Adrenal gland (tissue), 5 donors: ENCODE measurements at regions not wholly inside any gene's neighbourhood (a gene's known extent, or its start where the extent isn't known, plus 50 kb on each side); places are given as distances from the start of the nearest gene placed in this dataset.

Source experiments
- POLR2A ChIP-seq, 2 donors: fragments of 450-650 bp; IDR thresholded peaks; one replicate each; pipeline ENCODE4 v1.6.1; 2017; ENCODE audit warnings: antibody characterized with exemption in 2 of 2, mild to moderate bottlenecking in 2 of 2, moderate library complexity in 1 of 2
- TF ChIP-seq, protein P1 (sequence below), 6 experiments: fragments of 450-650 bp in 4 of 6; fragments of 200-600 bp in 2 of 6; sonication (generic) in 1 of 6; IDR thresholded peaks; 1 replicate in 5 of 6; 2 replicates in 1 of 6; pipeline versions ENCODE4 v1.5.1 to v1.8.0; 2016 to 2021; ENCODE audit warnings: antibody characterized with exemption in 6 of 6, mild to moderate bottlenecking in 2 of 6, moderate library complexity in 1 of 6
- donor health status: DM: no; HTN: no; CAD: no.

DNA sequence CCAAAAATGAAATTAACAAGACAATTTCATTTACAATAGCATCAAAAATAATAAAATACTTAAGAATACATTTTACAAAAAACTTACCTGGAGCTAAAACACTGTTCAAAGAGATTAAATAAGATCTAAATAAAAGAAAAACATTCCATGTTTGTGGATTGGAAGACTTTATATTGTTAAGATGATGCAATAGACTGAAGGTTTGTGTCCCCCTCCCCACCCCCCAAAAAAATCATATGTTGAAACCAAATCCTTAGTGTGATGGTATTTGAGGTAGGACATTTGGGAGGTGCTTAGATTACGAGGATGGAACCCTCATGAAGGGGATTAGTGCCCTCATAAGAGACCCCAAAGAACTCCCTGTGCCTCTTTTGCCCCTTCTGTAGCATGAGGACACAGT is 117.6 kb downstream of the ZNF467 start:
- no peak for TF ChIP-seq POLR2A (IDR thresholded peaks at IDR 0.05)
- TF ChIP-seq, protein P1, sequence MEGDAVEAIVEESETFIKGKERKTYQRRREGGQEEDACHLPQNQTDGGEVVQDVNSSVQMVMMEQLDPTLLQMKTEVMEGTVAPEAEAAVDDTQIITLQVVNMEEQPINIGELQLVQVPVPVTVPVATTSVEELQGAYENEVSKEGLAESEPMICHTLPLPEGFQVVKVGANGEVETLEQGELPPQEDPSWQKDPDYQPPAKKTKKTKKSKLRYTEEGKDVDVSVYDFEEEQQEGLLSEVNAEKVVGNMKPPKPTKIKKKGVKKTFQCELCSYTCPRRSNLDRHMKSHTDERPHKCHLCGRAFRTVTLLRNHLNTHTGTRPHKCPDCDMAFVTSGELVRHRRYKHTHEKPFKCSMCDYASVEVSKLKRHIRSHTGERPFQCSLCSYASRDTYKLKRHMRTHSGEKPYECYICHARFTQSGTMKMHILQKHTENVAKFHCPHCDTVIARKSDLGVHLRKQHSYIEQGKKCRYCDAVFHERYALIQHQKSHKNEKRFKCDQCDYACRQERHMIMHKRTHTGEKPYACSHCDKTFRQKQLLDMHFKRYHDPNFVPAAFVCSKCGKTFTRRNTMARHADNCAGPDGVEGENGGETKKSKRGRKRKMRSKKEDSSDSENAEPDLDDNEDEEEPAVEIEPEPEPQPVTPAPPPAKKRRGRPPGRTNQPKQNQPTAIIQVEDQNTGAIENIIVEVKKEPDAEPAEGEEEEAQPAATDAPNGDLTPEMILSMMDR (IDR thresholded peaks at IDR 0.05), result no peak
